ENCODE measurements at regions not wholly inside any gene's neighbourhood (a gene's known extent, or its start where the extent isn't known, plus 50 kb on each side); places are given as distances from the start of the nearest gene placed in this dataset.

DNA sequence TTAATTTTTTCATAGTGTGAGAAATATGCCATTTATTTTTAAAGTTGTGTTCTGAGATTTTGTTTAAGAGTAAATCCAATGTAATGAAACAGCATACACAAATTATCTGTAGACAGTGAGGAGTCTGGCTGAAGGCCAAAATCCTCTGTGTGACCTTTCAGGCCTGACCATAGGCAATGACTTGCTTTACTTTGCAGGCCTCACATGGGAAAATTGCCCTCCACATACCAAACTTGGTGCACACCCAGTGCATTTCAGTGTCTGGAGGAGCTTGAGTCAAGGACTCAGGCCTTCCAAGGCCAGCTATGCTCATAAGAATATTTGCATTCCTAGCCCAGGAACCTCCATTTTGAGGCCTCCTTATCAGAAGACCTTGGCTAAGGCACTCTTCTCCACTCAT is 430.1 kb downstream of the GABRG1 start (continued):
- TF ChIP-seq, protein P1, sequence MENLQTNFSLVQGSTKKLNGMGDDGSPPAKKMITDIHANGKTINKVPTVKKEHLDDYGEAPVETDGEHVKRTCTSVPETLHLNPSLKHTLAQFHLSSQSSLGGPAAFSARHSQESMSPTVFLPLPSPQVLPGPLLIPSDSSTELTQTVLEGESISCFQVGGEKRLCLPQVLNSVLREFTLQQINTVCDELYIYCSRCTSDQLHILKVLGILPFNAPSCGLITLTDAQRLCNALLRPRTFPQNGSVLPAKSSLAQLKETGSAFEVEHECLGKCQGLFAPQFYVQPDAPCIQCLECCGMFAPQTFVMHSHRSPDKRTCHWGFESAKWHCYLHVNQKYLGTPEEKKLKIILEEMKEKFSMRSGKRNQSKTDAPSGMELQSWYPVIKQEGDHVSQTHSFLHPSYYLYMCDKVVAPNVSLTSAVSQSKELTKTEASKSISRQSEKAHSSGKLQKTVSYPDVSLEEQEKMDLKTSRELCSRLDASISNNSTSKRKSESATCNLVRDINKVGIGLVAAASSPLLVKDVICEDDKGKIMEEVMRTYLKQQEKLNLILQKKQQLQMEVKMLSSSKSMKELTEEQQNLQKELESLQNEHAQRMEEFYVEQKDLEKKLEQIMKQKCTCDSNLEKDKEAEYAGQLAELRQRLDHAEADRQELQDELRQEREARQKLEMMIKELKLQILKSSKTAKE (IDR thresholded peaks at IDR 0.05; ENCODE audit: low read depth, poor library complexity, severe bottlenecking) = no peak
- no peak for TF ChIP-seq ASH2L (IDR thresholded peaks at IDR 0.05; ENCODE audit: borderline replicate concordance, low read depth)

DNA sequence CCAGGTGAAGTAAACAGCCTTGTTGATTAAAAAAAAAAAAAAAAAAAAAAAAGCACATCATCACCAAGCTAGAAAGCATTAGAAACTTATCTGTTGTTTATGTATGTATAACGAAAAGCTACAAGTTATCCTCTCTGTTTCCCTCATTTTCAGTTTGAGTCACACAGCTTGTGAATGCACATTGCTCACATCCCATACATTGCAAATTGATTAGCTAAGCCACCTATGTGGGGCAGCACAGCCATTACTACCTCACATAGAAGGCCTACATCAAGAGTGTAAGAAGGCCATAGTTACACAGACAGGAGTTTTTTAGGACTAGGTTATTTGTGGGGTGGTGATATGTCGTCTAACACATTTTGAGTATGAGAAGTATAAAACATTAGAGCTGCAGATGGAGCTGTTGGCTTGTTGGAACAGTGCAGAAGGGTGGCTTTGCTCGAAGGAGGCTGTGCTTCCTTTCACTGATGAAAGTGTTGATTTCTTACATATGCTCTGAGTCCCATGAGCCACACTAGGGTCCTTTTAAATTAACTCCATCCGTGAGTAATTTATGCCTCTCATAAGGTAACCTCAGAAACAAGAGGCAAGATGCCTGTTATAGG is 431.6 kb downstream of the GABRG1 start:
- CTCF ChIA-PET = interaction anchor here (1.1 to 1.4 kb wide), 2 partner anchors 10 to 15 kb away, joined by 3 read pairs; no protein-coding TSS in a partner anchor
- no peak for TF ChIP-seq SREBF2 (IDR thresholded peaks at IDR 0.05; ENCODE audit: low read length)
- TF ChIP-seq SUPT20H (IDR thresholded peaks at IDR 0.05; ENCODE audit: borderline replicate concordance, control insufficient read depth, low read depth, low read length) = no peak
- TF ChIP-seq, protein P2, sequence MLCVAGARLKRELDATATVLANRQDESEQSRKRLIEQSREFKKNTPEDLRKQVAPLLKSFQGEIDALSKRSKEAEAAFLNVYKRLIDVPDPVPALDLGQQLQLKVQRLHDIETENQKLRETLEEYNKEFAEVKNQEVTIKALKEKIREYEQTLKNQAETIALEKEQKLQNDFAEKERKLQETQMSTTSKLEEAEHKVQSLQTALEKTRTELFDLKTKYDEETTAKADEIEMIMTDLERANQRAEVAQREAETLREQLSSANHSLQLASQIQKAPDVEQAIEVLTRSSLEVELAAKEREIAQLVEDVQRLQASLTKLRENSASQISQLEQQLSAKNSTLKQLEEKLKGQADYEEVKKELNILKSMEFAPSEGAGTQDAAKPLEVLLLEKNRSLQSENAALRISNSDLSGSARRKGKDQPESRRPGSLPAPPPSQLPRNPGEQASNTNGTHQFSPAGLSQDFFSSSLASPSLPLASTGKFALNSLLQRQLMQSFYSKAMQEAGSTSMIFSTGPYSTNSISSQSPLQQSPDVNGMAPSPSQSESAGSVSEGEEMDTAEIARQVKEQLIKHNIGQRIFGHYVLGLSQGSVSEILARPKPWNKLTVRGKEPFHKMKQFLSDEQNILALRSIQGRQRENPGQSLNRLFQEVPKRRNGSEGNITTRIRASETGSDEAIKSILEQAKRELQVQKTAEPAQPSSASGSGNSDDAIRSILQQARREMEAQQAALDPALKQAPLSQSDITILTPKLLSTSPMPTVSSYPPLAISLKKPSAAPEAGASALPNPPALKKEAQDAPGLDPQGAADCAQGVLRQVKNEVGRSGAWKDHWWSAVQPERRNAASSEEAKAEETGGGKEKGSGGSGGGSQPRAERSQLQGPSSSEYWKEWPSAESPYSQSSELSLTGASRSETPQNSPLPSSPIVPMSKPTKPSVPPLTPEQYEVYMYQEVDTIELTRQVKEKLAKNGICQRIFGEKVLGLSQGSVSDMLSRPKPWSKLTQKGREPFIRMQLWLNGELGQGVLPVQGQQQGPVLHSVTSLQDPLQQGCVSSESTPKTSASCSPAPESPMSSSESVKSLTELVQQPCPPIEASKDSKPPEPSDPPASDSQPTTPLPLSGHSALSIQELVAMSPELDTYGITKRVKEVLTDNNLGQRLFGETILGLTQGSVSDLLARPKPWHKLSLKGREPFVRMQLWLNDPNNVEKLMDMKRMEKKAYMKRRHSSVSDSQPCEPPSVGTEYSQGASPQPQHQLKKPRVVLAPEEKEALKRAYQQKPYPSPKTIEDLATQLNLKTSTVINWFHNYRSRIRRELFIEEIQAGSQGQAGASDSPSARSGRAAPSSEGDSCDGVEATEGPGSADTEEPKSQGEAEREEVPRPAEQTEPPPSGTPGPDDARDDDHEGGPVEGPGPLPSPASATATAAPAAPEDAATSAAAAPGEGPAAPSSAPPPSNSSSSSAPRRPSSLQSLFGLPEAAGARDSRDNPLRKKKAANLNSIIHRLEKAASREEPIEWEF (IDR thresholded peaks at IDR 0.05; ENCODE audit: insufficient replicate concordance, low read depth, low read length) = no peak
- TF ChIP-seq GABPA (IDR thresholded peaks at IDR 0.05; ENCODE audit: low read depth) = no peak
- TF ChIP-seq, protein P3, sequence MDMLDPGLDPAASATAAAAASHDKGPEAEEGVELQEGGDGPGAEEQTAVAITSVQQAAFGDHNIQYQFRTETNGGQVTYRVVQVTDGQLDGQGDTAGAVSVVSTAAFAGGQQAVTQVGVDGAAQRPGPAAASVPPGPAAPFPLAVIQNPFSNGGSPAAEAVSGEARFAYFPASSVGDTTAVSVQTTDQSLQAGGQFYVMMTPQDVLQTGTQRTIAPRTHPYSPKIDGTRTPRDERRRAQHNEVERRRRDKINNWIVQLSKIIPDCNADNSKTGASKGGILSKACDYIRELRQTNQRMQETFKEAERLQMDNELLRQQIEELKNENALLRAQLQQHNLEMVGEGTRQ (IDR thresholded peaks at IDR 0.05; ENCODE audit: borderline replicate concordance, low read depth, low read length) = no peak
- no peak for TF ChIP-seq HDAC6 (IDR thresholded peaks at IDR 0.05; ENCODE audit: unreplicated experiment)
- TF ChIP-seq, protein P4, sequence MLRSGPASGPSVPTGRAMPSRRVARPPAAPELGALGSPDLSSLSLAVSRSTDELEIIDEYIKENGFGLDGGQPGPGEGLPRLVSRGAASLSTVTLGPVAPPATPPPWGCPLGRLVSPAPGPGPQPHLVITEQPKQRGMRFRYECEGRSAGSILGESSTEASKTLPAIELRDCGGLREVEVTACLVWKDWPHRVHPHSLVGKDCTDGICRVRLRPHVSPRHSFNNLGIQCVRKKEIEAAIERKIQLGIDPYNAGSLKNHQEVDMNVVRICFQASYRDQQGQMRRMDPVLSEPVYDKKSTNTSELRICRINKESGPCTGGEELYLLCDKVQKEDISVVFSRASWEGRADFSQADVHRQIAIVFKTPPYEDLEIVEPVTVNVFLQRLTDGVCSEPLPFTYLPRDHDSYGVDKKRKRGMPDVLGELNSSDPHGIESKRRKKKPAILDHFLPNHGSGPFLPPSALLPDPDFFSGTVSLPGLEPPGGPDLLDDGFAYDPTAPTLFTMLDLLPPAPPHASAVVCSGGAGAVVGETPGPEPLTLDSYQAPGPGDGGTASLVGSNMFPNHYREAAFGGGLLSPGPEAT (IDR thresholded peaks at IDR 0.05; ENCODE audit: low read depth) = no peak
- TF ChIP-seq HCFC1 (IDR thresholded peaks at IDR 0.05; ENCODE audit: low read length) = no peak
- TF ChIP-seq RFX5 (IDR thresholded peaks at IDR 0.05; ENCODE audit: low read depth, low read length) = no peak
- TF ChIP-seq, protein P5, sequence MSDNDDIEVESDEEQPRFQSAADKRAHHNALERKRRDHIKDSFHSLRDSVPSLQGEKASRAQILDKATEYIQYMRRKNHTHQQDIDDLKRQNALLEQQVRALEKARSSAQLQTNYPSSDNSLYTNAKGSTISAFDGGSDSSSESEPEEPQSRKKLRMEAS (IDR thresholded peaks at IDR 0.05; ENCODE audit: low read depth, low read length) = no peak

More for the DNA sequence above, 431.6 kb downstream of the GABRG1 start:
- H3K36me3 ChIP-seq (ENCODE audit: control insufficient read depth in 2 of 2, insufficient read depth in 2 of 2, low read length in 1 of 2) = no peaks in the 10 kb centered on the region
- no peak overlapping the region for H2AFZ ChIP-seq (ENCODE audit: control insufficient read depth, low read depth, low read length)
- in situ Hi-C loops (cut with MboI) (no loop called here), intact Hi-C loops (cut with micrococcal nuclease; ENCODE audit: unreplicated experiment) (no loop called here)
- BruUV-seq (replicated peaks) = no TSS peak
- ChIA-PET RAD21 (ENCODE audit: unreplicated experiment) (no interaction called here), POLR2A (no interaction called here), SMC1A (ENCODE audit: uncharacterized antibody, unreplicated experiment) (no interaction called here)
- H3K9ac ChIP-seq (ENCODE audit: control insufficient read depth, insufficient read depth, low read length) = no peak overlapping the region
- H4K20me1 ChIP-seq (ENCODE audit: control insufficient read depth, insufficient read depth) = no peaks in the 10 kb centered on the region
- ATAC-seq = peak; percentile 34
- H3K27me3 ChIP-seq (replicated peaks in 1 of 2; ENCODE audit: control insufficient read depth in 2 of 2, insufficient read depth in 2 of 2, low read length in 1 of 2) = no peaks in the 10 kb centered on the region
- no peak for DNase-seq (ENCODE audit: low read depth, low spot score)
- H3K4me2 ChIP-seq (ENCODE audit: control insufficient read depth, insufficient read depth) = no peak overlapping the region
- H3K27ac ChIP-seq (ENCODE audit: control insufficient read depth, insufficient read depth) = no peak overlapping the region
- H3K4me1 ChIP-seq (ENCODE audit: control insufficient read depth, insufficient read depth, low read length) = no peaks in the 10 kb centered on the region
- no peak for FAIRE-seq
- H3K79me2 ChIP-seq (ENCODE audit: control insufficient read depth, insufficient read depth, low read length) = no peaks in the 10 kb centered on the region
- H3K9me3 ChIP-seq (replicated peaks; ENCODE audit: control insufficient read depth, insufficient read depth, low read length) = no peaks in the 10 kb centered on the region
- WGBS (ENCODE audit: insufficient coverage, insufficient replicate concordance, low lambda C conversion rate, missing lambda C conversion rate) = 4% methylated on average over 4 of the region's 4 CpGs
- no peak overlapping the region for H3K4me3 ChIP-seq

Measured in GM12878 (cell line).